GM12801 (cell line): ENCODE measurements at regions not wholly inside any gene's neighbourhood (a gene's known extent, or its start where the extent isn't known, plus 50 kb on each side); places are given as distances from the start of the nearest gene placed in this dataset.

Source experiments
- CTCF ChIP-seq: IDR thresholded peaks from one replicate; pipeline ENCODE4 v1.5.1; 2011; ENCODE audit warnings: control low read depth; ENCODE audit not compliant: insufficient read length; ENCODE audit errors: extremely low read depth

GRCh38 chr5:8070138-8070537 is 201.2 kb downstream of the MTRR start:
- no peak for TF ChIP-seq CTCF

- TF ChIP-seq CTCF: no peak
Observed at GRCh38 chr5:8079056-8079455, 210.1 kb downstream of the MTRR start.

- no peak for TF ChIP-seq CTCF
Observed at GRCh38 chr5:8081179-8081578, 212.2 kb downstream of the MTRR start.

GRCh38 chr5:8093669-8094068 is 224.7 kb downstream of the MTRR start:
- no peak for TF ChIP-seq CTCF

- TF ChIP-seq CTCF: no peak
Observed at GRCh38 chr5:8094304-8094703, 225.4 kb downstream of the MTRR start.

- no peak for TF ChIP-seq CTCF
Observed at GRCh38 chr5:8097146-8097545, 228.2 kb downstream of the MTRR start.

- TF ChIP-seq CTCF: no peak
Observed at GRCh38 chr5:8098081-8098480, 229.1 kb downstream of the MTRR start.

- TF ChIP-seq CTCF: no peak
Observed at GRCh38 chr5:8102714-8103113, 233.8 kb downstream of the MTRR start.
